PC-9 (cell line): ENCODE measurements at regions not wholly inside any gene's neighbourhood (a gene's known extent, or its start where the extent isn't known, plus 50 kb on each side); places are given as distances from the start of the nearest gene placed in this dataset.

ENCODE experiments used
- BruUV-seq: library from RNA; stranded (reverse); fragments of 400-500 nt; replicated peaks from 2 replicates; lab custom pipeline; 2021; lab: Mats Ljungman, UMichigan
- CTCF ChIA-PET: fragments of 300-600 bp; sonication (Branson Sonifier 250); formaldehyde crosslinking; loops from one replicate; lab custom pipeline; 2022; ENCODE audit warnings: antibody characterized with exemption; lab: Charles Lee
- POLR2A ChIA-PET: fragments of 300-600 bp; sonication (Branson Sonifier 250); formaldehyde crosslinking; loops from one replicate; lab custom pipeline; 2022; ENCODE audit warnings: antibody characterized with exemption; ENCODE audit not compliant: unreplicated experiment; lab: Charles Lee
- DNase-seq, 2 experiments: peaks; one replicate each; pipeline versions ENCODE4 v3.0.0 to v3.0.0-alpha.2; 2015 to 2022; ENCODE audit warnings: mixed read lengths in 1 of 2
- H2AFZ ChIP-seq: fragments of 200-600 bp; sonication (generic); 2 replicates; pipeline ENCODE4 v1.8.1; 2017; ENCODE audit warnings: antibody characterized with exemption
- H3F3A ChIP-seq: fragments of 200-600 bp; sonication (generic); 2 replicates; pipeline ENCODE4 v1.8.1; 2017; ENCODE audit warnings: antibody characterized with exemption, mild to moderate bottlenecking, low read depth; ENCODE audit not compliant: insufficient read depth
- H3K27ac ChIP-seq: fragments of 200-600 bp; sonication (generic); 2 replicates; pipeline ENCODE4 v1.6.1; 2016; ENCODE audit warnings: mixed run types
- H3K27me3 ChIP-seq: fragments of 200-600 bp; sonication (generic); 2 replicates; pipeline ENCODE4 v1.6.1; 2016; ENCODE audit warnings: low read depth, mixed run types; ENCODE audit not compliant: insufficient read depth
- H3K36me3 ChIP-seq: fragments of 200-600 bp; sonication (generic); 2 replicates; pipeline ENCODE4 v1.6.1; 2016; ENCODE audit warnings: low read depth, mixed run types
- H3K4me1 ChIP-seq: fragments of 200-600 bp; sonication (generic); replicated peaks from 2 replicates; pipeline ENCODE4 v1.6.1; 2016; ENCODE audit warnings: mixed run types; ENCODE audit not compliant: insufficient read depth
- H3K4me2 ChIP-seq: fragments of 200-600 bp; sonication (generic); 2 replicates; pipeline ENCODE4 v1.6.1; 2017; ENCODE audit warnings: mixed run types
- H3K4me3 ChIP-seq: fragments of 200-600 bp; sonication (generic); 2 replicates; pipeline ENCODE4 v1.6.1; 2016; ENCODE audit warnings: mixed run types
- H3K79me2 ChIP-seq: fragments of 200-600 bp; sonication (generic); 2 replicates; pipeline ENCODE4 v1.6.1; 2017; ENCODE audit warnings: low read depth, mixed run types
- H3K9me2 ChIP-seq: fragments of 200-600 bp; sonication (generic); 2 replicates; pipeline ENCODE4 v1.8.1; 2017; ENCODE audit warnings: mild to moderate bottlenecking; ENCODE audit not compliant: insufficient read depth
- H3K9me3 ChIP-seq: fragments of 200-600 bp; sonication (generic); 2 replicates; pipeline ENCODE4 v1.8.1; 2016; ENCODE audit warnings: low read depth; ENCODE audit not compliant: insufficient read depth
- H4K20me1 ChIP-seq: fragments of 200-600 bp; sonication (generic); 2 replicates; pipeline ENCODE4 v1.8.1; 2017; ENCODE audit not compliant: insufficient read depth
- EZH2 ChIP-seq: fragments of 200-600 bp; sonication (generic); IDR thresholded peaks from 2 replicates; pipeline ENCODE4 v1.8.0; 2017; ENCODE audit warnings: antibody characterized with exemption, low read depth
- intact Hi-C: fragments of 100-400 bp; cut with micrococcal nuclease; formaldehyde crosslinking; loops from one replicate; pipeline ENCODE4 v1.10.0; 2022; ENCODE audit not compliant: unreplicated experiment
- TF ChIP-seq, protein P1 (sequence below): fragments of 200-600 bp; sonication (generic); conservative IDR thresholded peaks from 2 replicates; pipeline ENCODE4 v1.6.1; 2017; ENCODE audit warnings: mixed run types, antibody characterized with exemption, mild to moderate bottlenecking, moderate library complexity

DNA sequence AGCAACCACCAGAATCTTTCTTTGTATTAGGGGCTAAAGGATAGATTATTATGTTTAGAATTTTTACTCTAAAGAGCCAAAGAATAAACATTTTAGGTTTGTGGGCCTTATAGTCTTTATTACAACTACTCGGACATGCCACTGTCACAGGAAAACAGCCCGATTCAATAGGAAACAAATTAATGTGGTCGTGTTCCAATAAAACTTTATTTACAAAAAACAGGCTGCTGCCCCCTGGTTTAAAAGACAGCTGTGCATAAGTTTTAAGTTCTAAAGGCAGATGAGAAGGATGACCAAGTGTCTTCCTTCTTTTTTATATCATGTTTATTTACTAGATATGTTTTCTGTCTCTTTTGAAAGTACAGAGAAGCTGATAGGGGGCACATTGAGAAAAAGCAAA, 166.5 kb downstream of the HS3ST3A1 start:
- no peak for TF ChIP-seq EZH2
- TF ChIP-seq, protein P1, sequence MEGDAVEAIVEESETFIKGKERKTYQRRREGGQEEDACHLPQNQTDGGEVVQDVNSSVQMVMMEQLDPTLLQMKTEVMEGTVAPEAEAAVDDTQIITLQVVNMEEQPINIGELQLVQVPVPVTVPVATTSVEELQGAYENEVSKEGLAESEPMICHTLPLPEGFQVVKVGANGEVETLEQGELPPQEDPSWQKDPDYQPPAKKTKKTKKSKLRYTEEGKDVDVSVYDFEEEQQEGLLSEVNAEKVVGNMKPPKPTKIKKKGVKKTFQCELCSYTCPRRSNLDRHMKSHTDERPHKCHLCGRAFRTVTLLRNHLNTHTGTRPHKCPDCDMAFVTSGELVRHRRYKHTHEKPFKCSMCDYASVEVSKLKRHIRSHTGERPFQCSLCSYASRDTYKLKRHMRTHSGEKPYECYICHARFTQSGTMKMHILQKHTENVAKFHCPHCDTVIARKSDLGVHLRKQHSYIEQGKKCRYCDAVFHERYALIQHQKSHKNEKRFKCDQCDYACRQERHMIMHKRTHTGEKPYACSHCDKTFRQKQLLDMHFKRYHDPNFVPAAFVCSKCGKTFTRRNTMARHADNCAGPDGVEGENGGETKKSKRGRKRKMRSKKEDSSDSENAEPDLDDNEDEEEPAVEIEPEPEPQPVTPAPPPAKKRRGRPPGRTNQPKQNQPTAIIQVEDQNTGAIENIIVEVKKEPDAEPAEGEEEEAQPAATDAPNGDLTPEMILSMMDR = no peak
- Histone ChIP-seq H3K79me2 (no peaks in the 10 kb centered on the region), H3K27ac (no peak overlapping the region), H3K36me3 (no peaks in the 10 kb centered on the region), H3K4me1 (no peaks in the 10 kb centered on the region), H3K9me3 (no peaks in the 10 kb centered on the region), H3K27me3 (no peaks in the 10 kb centered on the region), H3K4me2 (no peak overlapping the region), H2AFZ (no peak overlapping the region), H4K20me1 (no peaks in the 10 kb centered on the region), H3K9me2 (no peaks in the 10 kb centered on the region), H3K4me3 (no peak overlapping the region), H3F3A (no peaks in the 10 kb centered on the region)
- CTCF ChIA-PET = no interaction called here
- DNase-seq = no peak
- intact Hi-C loops = no loop called here
- BruUV-seq = no TSS peak
- POLR2A ChIA-PET = no interaction called here

DNA sequence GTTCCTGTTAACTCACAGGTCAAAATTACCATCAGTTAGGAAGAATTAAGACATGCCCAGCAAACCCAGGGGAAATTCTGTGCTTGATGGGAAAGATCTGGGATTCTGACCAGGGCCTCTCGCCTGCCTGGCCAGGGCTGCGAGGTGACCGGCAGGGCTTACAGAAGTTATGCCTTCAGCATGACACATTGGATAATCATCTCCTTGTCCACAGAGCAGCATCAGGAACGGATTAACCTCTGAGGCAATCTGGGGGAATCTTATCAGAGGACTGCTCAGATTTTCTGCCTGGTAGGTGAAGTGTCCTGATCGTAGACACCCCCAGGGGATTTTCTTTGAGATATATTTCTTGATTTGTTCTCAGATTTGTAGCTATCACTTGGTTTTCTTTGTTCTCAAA, 172.5 kb downstream of the HS3ST3A1 start:
- Histone ChIP-seq H4K20me1 (no peaks in the 10 kb centered on the region), H3K36me3 (no peaks in the 10 kb centered on the region), H3K4me3 (no peak overlapping the region), H3K27me3 (no peaks in the 10 kb centered on the region), H2AFZ (no peak overlapping the region), H3K4me2 (no peak overlapping the region), H3K4me1 (no peaks in the 10 kb centered on the region), H3K9me2 (no peaks in the 10 kb centered on the region), H3F3A (no peaks in the 10 kb centered on the region), H3K27ac (no peak overlapping the region), H3K79me2 (no peaks in the 10 kb centered on the region), H3K9me3 (no peaks in the 10 kb centered on the region)
- CTCF ChIA-PET = no interaction called here
- intact Hi-C loops = no loop called here
- POLR2A ChIA-PET = no interaction called here
- DNase-seq = no peak
- no peak for TF ChIP-seq EZH2
- TF ChIP-seq, protein P1 = no peak
- BruUV-seq = no TSS peak

DNA sequence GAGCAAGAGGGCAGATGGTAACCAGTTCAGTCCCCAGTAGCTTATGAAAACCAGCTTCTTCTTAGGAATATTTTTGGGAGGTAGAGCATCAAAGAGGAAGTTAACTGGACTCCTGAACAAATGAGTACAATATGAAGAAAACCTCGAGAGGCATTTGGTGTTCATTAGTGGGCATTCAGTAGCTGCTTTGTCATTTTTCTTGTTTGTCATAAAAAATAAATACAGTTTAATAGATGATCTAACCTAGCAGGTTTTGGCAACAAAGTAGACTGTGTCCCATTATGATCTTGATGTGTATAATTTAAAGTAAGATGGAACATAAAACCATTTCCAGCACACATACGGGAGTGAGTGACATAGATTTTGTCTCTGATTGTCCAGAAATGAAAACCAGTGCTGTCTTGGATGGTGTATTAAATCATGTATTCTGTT, 173.1 kb downstream of the HS3ST3A1 start:
- no peak overlapping the region for H3K4me3 ChIP-seq
- intact Hi-C loops = no loop called here
- H3K36me3 ChIP-seq = no peaks in the 10 kb centered on the region
- POLR2A ChIA-PET = no interaction called here
- no peaks in the 10 kb centered on the region for H3K79me2 ChIP-seq
- no peaks in the 10 kb centered on the region for H4K20me1 ChIP-seq
- CTCF ChIA-PET = no interaction called here
- no peak for DNase-seq
- H3K27me3 ChIP-seq = no peaks in the 10 kb centered on the region
- BruUV-seq = no TSS peak
- H3F3A ChIP-seq = no peaks in the 10 kb centered on the region
- no peaks in the 10 kb centered on the region for H3K4me1 ChIP-seq
- no peaks in the 10 kb centered on the region for H3K9me3 ChIP-seq
- no peak overlapping the region for H3K27ac ChIP-seq
- H2AFZ ChIP-seq = no peak overlapping the region
- TF ChIP-seq, protein P1 = no peak
- TF ChIP-seq EZH2 = no peak
- H3K9me2 ChIP-seq = no peaks in the 10 kb centered on the region
- H3K4me2 ChIP-seq = no peak overlapping the region
